ENCODE measurements at regions not wholly inside any gene's neighbourhood (a gene's known extent, or its start where the extent isn't known, plus 50 kb on each side); places are given as distances from the start of the nearest gene placed in this dataset.

GRCh38 chr9:14560194-14560593 is 133.0 kb downstream of the ZDHHC21 start:
- in situ Hi-C loops (cut with MboI; ENCODE audit: low pct_unique_long_range_greater_than_20kb, low sequenced_read_pairs): no loop called here
- no peak for DNase-seq

GRCh38 chr9:14554886-14555285 is 138.3 kb downstream of the ZDHHC21 start:
- in situ Hi-C loops (cut with MboI; ENCODE audit: low pct_unique_long_range_greater_than_20kb, low sequenced_read_pairs): no loop called here
- DNase-seq: no peak

- DNase-seq: no peak
Observed at GRCh38 chr9:14547245-14548060, 145.8 kb downstream of the ZDHHC21 start.

GRCh38 chr9:14546693-14547092 is 146.5 kb downstream of the ZDHHC21 start:
- DNase-seq: no peak
- in situ Hi-C loops (cut with MboI; ENCODE audit: low pct_unique_long_range_greater_than_20kb, low sequenced_read_pairs): no loop called here

More at GRCh38 chr9:14547245-14548060, 145.8 kb downstream of the ZDHHC21 start:
- in situ Hi-C loops (cut with MboI; ENCODE audit: low pct_unique_long_range_greater_than_20kb, low sequenced_read_pairs): no loop called here

GRCh38 chr9:14542071-14542470 is 151.2 kb downstream of the ZDHHC21 start:
- no peak for DNase-seq
- in situ Hi-C loops (cut with MboI; ENCODE audit: low pct_unique_long_range_greater_than_20kb, low sequenced_read_pairs): no loop called here

- no peak for DNase-seq
- in situ Hi-C loops (cut with MboI; ENCODE audit: low pct_unique_long_range_greater_than_20kb, low sequenced_read_pairs): no loop called here
Observed at GRCh38 chr9:14538526-14538925, 154.7 kb downstream of the ZDHHC21 start.

GRCh38 chr9:14535161-14535955 is 157.9 kb downstream of the ZDHHC21 start:
- DNase-seq: no peak
- in situ Hi-C loops (cut with MboI; ENCODE audit: low pct_unique_long_range_greater_than_20kb, low sequenced_read_pairs): no loop called here

- DNase-seq: no peak
- in situ Hi-C loops (cut with MboI; ENCODE audit: low pct_unique_long_range_greater_than_20kb, low sequenced_read_pairs): no loop called here
Observed at GRCh38 chr9:14533867-14534640, 159.2 kb downstream of the ZDHHC21 start.

- DNase-seq: no peak
- in situ Hi-C loops (cut with MboI; ENCODE audit: low pct_unique_long_range_greater_than_20kb, low sequenced_read_pairs): no loop called here
Observed at GRCh38 chr9:14532456-14533115, 160.6 kb downstream of the ZDHHC21 start.

- in situ Hi-C loops (cut with MboI; ENCODE audit: low pct_unique_long_range_greater_than_20kb, low sequenced_read_pairs): no loop called here
Observed at GRCh38 chr9:14531341-14532269, 161.6 kb downstream of the ZDHHC21 start.

GRCh38 chr9:14530841-14531240 is 162.4 kb downstream of the ZDHHC21 start:
- in situ Hi-C loops (cut with MboI; ENCODE audit: low pct_unique_long_range_greater_than_20kb, low sequenced_read_pairs): no loop called here
- DNase-seq: no peak

More at GRCh38 chr9:14531341-14532269, 161.6 kb downstream of the ZDHHC21 start:
- no peak for DNase-seq

- DNase-seq: no peak
- in situ Hi-C loops (cut with MboI; ENCODE audit: low pct_unique_long_range_greater_than_20kb, low sequenced_read_pairs): no loop called here
Observed at GRCh38 chr9:14530366-14530765, 162.9 kb downstream of the ZDHHC21 start.

- DNase-seq: no peak
- in situ Hi-C loops (cut with MboI; ENCODE audit: low pct_unique_long_range_greater_than_20kb, low sequenced_read_pairs): no loop called here
Observed at GRCh38 chr9:14529629-14530028, 163.6 kb downstream of the ZDHHC21 start.

- in situ Hi-C loops (cut with MboI; ENCODE audit: low pct_unique_long_range_greater_than_20kb, low sequenced_read_pairs): no loop called here
- DNase-seq: no peak
Observed at GRCh38 chr9:14529054-14529453, 164.2 kb downstream of the ZDHHC21 start.

- in situ Hi-C loops (cut with MboI; ENCODE audit: low pct_unique_long_range_greater_than_20kb, low sequenced_read_pairs): no loop called here
Observed at GRCh38 chr9:14526504-14526903, 166.7 kb downstream of the ZDHHC21 start.

GRCh38 chr9:14525856-14526255 is 167.4 kb downstream of the ZDHHC21 start:
- DNase-seq: no peak
- in situ Hi-C loops (cut with MboI; ENCODE audit: low pct_unique_long_range_greater_than_20kb, low sequenced_read_pairs): no loop called here

More at GRCh38 chr9:14526504-14526903, 166.7 kb downstream of the ZDHHC21 start:
- DNase-seq: no peak

- in situ Hi-C loops (cut with MboI; ENCODE audit: low pct_unique_long_range_greater_than_20kb, low sequenced_read_pairs): no loop called here
- DNase-seq: no peak
Observed at GRCh38 chr9:14524873-14525515, 168.2 kb downstream of the ZDHHC21 start.

- in situ Hi-C loops (cut with MboI; ENCODE audit: low pct_unique_long_range_greater_than_20kb, low sequenced_read_pairs): no loop called here
- no peak for DNase-seq
Observed at GRCh38 chr9:14523545-14523944, 169.7 kb downstream of the ZDHHC21 start.
